HL-60/S4 treated with phorbol 12-myristate 13-acetate at 8.2 ng/mL for 4 days and 3 days (cell line): ENCODE measurements at regions not wholly inside any gene's neighbourhood (a gene's known extent, or its start where the extent isn't known, plus 50 kb on each side); places are given as distances from the start of the nearest gene placed in this dataset.

Source experiments
- in situ Hi-C: fragments of 300-500 bp; cut with MboI; formaldehyde crosslinking; loops from 2 replicates; pipeline ENCODE4 v1.15.0; 2022; ENCODE audit warnings: low sequenced_read_pairs

GRCh38 chr21:31609081-31609480 lies 50.4 kb upstream of the SOD1 start:
- in situ Hi-C loops: no loop called here

- in situ Hi-C loops: no loop called here
Measured at GRCh38 chr21:31607791-31608190, 51.7 kb upstream of the SOD1 start.

- in situ Hi-C loops: no loop called here
Measured at GRCh38 chr21:31606081-31606874, 53.2 kb upstream of the SOD1 start.

- in situ Hi-C loops: no loop called here
Measured at GRCh38 chr21:31604591-31605190, 54.8 kb upstream of the SOD1 start.

- in situ Hi-C loops: no loop called here
Measured at GRCh38 chr21:31599563-31599962, 59.9 kb upstream of the SOD1 start.

- in situ Hi-C loops: no loop called here
Measured at GRCh38 chr21:31599013-31599412, 60.5 kb upstream of the SOD1 start.

GRCh38 chr21:31597683-31598082 lies 61.8 kb upstream of the SOD1 start:
- in situ Hi-C loops: no loop called here

- in situ Hi-C loops: no loop called here
Measured at GRCh38 chr21:31596055-31596454, 63.4 kb upstream of the SOD1 start.

- in situ Hi-C loops: no loop called here
Measured at GRCh38 chr21:31594726-31595125, 64.8 kb upstream of the SOD1 start.

GRCh38 chr21:31594279-31594678 lies 65.2 kb upstream of the SOD1 start:
- in situ Hi-C loops: no loop called here

- in situ Hi-C loops: no loop called here
Measured at GRCh38 chr21:31592963-31593560, 66.4 kb upstream of the SOD1 start.

GRCh38 chr21:31592516-31592915 lies 67.0 kb upstream of the SOD1 start:
- in situ Hi-C loops: no loop called here

- in situ Hi-C loops: loop anchor here (10.0 kb wide), 2 partner anchors 395 to 495 kb away; no protein-coding TSS in a partner anchor
Measured at GRCh38 chr21:31589820-31590219, 69.7 kb upstream of the SOD1 start.

- in situ Hi-C loops: loop anchor here (10.0 kb wide), 2 partner anchors 391 to 491 kb away; no protein-coding TSS in a partner anchor
Measured at GRCh38 chr21:31586118-31586517, 73.4 kb upstream of the SOD1 start.

GRCh38 chr21:31583937-31584336 lies 75.6 kb upstream of the SOD1 start:
- in situ Hi-C loops: loop anchor here (10.0 kb wide), 2 partner anchors 389 to 489 kb away; no protein-coding TSS in a partner anchor

GRCh38 chr21:31583498-31583897 lies 76.0 kb upstream of the SOD1 start:
- in situ Hi-C loops: loop anchor here (10.0 kb wide), 2 partner anchors 389 to 489 kb away; no protein-coding TSS in a partner anchor

- in situ Hi-C loops: loop anchor here (10.0 kb wide), 2 partner anchors 386 to 486 kb away; no protein-coding TSS in a partner anchor
Measured at GRCh38 chr21:31580866-31581276, 78.6 kb upstream of the SOD1 start.

GRCh38 chr21:31577271-31577670 lies 82.2 kb upstream of the SOD1 start:
- in situ Hi-C loops: no loop called here

- in situ Hi-C loops: no loop called here
Measured at GRCh38 chr21:31576428-31576827, 83.1 kb upstream of the SOD1 start.

- in situ Hi-C loops: no loop called here
Measured at GRCh38 chr21:31573217-31573616, 86.3 kb upstream of the SOD1 start.

- in situ Hi-C loops: no loop called here
Measured at GRCh38 chr21:31571879-31572278, 87.6 kb upstream of the SOD1 start.
